Ovary (tissue), 3 donors: ENCODE measurements at regions not wholly inside any gene's neighbourhood (a gene's known extent, or its start where the extent isn't known, plus 50 kb on each side); places are given as distances from the start of the nearest gene placed in this dataset.

Experiments used
- EP300 ChIP-seq: sonication (generic); formaldehyde crosslinking; IDR thresholded peaks from one replicate; pipeline ENCODE4 v1.6.1; 2017; ENCODE audit warnings: antibody characterized with exemption
- POLR2A ChIP-seq: fragments of 450-650 bp; IDR thresholded peaks from one replicate; pipeline ENCODE4 v1.6.1; 2017; ENCODE audit warnings: antibody characterized with exemption, mild to moderate bottlenecking, moderate library complexity
- TF ChIP-seq, protein P1 (sequence below), 3 donors: fragments of 450-650 bp in 2 of 3; fragments of 200-600 bp in 1 of 3; IDR thresholded peaks; one replicate each; pipeline versions ENCODE4 v1.5.1 to v1.8.0; 2016 to 2022; ENCODE audit warnings: antibody characterized with exemption in 3 of 3, mild to moderate bottlenecking in 1 of 3
- donor health status: DM: no; HTN: no; CAD: no.

DNA sequence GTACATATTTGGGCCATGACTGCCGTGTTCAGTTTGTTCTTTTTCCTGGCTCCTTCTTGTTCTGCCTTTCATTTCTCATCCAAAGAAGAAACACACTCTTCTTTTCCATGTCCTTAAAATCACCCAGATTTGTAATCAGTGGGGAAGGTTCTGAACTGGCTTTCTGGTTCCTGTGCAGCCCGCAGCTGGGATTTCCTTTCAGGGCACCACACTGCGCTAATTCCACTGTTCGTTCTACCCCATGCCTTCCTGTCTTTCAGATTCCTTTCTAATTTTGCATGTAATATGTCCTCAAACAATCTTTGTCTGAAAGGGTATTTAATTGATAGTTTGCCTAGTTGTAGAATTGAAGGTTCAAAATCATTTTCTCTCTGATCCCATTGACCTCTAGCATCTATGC is 94.1 kb downstream of the HS1BP3 start:
- TF ChIP-seq, protein P1, sequence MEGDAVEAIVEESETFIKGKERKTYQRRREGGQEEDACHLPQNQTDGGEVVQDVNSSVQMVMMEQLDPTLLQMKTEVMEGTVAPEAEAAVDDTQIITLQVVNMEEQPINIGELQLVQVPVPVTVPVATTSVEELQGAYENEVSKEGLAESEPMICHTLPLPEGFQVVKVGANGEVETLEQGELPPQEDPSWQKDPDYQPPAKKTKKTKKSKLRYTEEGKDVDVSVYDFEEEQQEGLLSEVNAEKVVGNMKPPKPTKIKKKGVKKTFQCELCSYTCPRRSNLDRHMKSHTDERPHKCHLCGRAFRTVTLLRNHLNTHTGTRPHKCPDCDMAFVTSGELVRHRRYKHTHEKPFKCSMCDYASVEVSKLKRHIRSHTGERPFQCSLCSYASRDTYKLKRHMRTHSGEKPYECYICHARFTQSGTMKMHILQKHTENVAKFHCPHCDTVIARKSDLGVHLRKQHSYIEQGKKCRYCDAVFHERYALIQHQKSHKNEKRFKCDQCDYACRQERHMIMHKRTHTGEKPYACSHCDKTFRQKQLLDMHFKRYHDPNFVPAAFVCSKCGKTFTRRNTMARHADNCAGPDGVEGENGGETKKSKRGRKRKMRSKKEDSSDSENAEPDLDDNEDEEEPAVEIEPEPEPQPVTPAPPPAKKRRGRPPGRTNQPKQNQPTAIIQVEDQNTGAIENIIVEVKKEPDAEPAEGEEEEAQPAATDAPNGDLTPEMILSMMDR (IDR thresholded peaks at IDR 0.05): no peak
- TF ChIP-seq POLR2A (no peak), EP300 (no peak)
